Progenitor cell of endocrine pancreas (in vitro differentiated cells): ENCODE measurements at regions not wholly inside any gene's neighbourhood (a gene's known extent, or its start where the extent isn't known, plus 50 kb on each side); places are given as distances from the start of the nearest gene placed in this dataset.

Source experiments
- DNase-seq: peaks from one replicate; pipeline ENCODE4 v3.0.0; 2021; ENCODE audit warnings: low spot score; ENCODE audit not compliant: unreplicated experiment
- H3K27ac Mint-ChIP-seq: 2 replicates; pipeline ENCODE4 v1.8.0; 2021; ENCODE audit warnings: mild to moderate bottlenecking, moderate library complexity, mixed read lengths
- H3K27me3 Mint-ChIP-seq: 2 replicates; pipeline ENCODE4 v1.8.0; 2021; ENCODE audit warnings: mixed read lengths
- H3K36me3 Mint-ChIP-seq: 2 replicates; pipeline ENCODE4 v1.8.0; 2022; ENCODE audit warnings: mixed read lengths; ENCODE audit not compliant: insufficient read depth
- H3K4me1 Mint-ChIP-seq: 2 replicates; pipeline ENCODE4 v1.8.0; 2021; ENCODE audit warnings: low read depth, mixed read lengths
- H3K4me3 Mint-ChIP-seq: 2 replicates; pipeline ENCODE4 v1.8.0; 2021; ENCODE audit warnings: low read depth, mild to moderate bottlenecking, moderate library complexity, mixed read lengths
- H3K9me3 Mint-ChIP-seq: 2 replicates; pipeline ENCODE4 v1.8.0; 2021; ENCODE audit warnings: low read depth, mixed read lengths
- CTCF ChIP-seq: fragments of 200-600 bp; sonication (generic); IDR thresholded peaks from one replicate; pipeline ENCODE4 v1.5.0; 2021; ENCODE audit warnings: antibody characterized with exemption, mild to moderate bottlenecking; ENCODE audit not compliant: unreplicated experiment

- no peak for TF ChIP-seq CTCF
- Mint-ChIP-seq H3K27me3 (peaks cover 16% of the 10 kb centered on the region), H3K36me3 (no peaks in the 10 kb centered on the region), H3K4me1 (peaks cover 6% of the 10 kb centered on the region), H3K4me3 (no peak overlapping the region), H3K9me3 (no peaks in the 10 kb centered on the region), H3K27ac (no peak overlapping the region)
- DNase-seq: no peak
Observed at GRCh38 chr7:131649003-131649541, 92.6 kb upstream of the PODXL start.

GRCh38 chr7:131648491-131648890, 92.1 kb upstream of the PODXL start:
- Mint-ChIP-seq H3K27ac (no peak overlapping the region), H3K4me3 (no peak overlapping the region), H3K9me3 (no peaks in the 10 kb centered on the region), H3K27me3 (peaks cover 16% of the 10 kb centered on the region), H3K36me3 (no peaks in the 10 kb centered on the region), H3K4me1 (peaks cover 6% of the 10 kb centered on the region)
- no peak for DNase-seq
- TF ChIP-seq CTCF: no peak

DNA sequence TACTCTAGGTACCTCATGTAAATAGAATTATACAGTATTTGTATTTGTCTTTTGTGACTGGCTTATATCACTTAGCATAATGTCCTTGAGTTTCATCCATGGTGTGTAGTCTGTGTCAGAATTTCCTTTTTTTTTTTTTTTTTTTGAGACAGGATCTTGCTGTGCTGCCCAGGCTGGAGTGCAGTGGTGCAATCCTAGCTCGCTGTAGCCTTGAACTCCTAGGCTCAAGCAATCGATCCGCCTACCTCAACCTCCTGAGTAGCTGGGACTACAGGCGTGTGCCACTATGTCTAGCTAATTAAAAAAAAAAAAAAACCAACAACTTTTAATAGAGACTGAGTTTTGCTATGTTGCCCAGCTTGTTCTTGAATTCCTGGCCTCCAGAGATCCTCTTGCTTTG, 89.8 kb upstream of the PODXL start:
- no peaks in the 10 kb centered on the region for H3K9me3 Mint-ChIP-seq
- H3K4me1 Mint-ChIP-seq: peaks cover 6% of the 10 kb centered on the region
- no peak overlapping the region for H3K27ac Mint-ChIP-seq
- TF ChIP-seq CTCF: no peak
- no peaks in the 10 kb centered on the region for H3K36me3 Mint-ChIP-seq
- peaks cover 21% of the 10 kb centered on the region for H3K27me3 Mint-ChIP-seq
- H3K4me3 Mint-ChIP-seq: no peak overlapping the region
- DNase-seq: no peak

- DNase-seq: no peak
- Mint-ChIP-seq H3K27ac (peak overlapping the region; percentile 74), H3K4me1 (peaks cover 14% of the 10 kb centered on the region), H3K27me3 (peaks cover 20% of the 10 kb centered on the region), H3K36me3 (no peaks in the 10 kb centered on the region), H3K9me3 (no peaks in the 10 kb centered on the region), H3K4me3 (no peak overlapping the region)
- no peak for TF ChIP-seq CTCF
Observed at GRCh38 chr7:131642429-131642828, 86.0 kb upstream of the PODXL start.

- no peak for DNase-seq
- H3K4me1 Mint-ChIP-seq: peaks cover 14% of the 10 kb centered on the region
- H3K9me3 Mint-ChIP-seq: no peaks in the 10 kb centered on the region
- no peak for TF ChIP-seq CTCF
- H3K27me3 Mint-ChIP-seq: peaks cover 24% of the 10 kb centered on the region
- H3K36me3 Mint-ChIP-seq: no peaks in the 10 kb centered on the region
- H3K27ac Mint-ChIP-seq: no peak overlapping the region
- no peak overlapping the region for H3K4me3 Mint-ChIP-seq
Observed at GRCh38 chr7:131640686-131641085, 84.3 kb upstream of the PODXL start.
